ENCODE measurements at regions not wholly inside any gene's neighbourhood (a gene's known extent, or its start where the extent isn't known, plus 50 kb on each side); places are given as distances from the start of the nearest gene placed in this dataset.
"Not testable (repeated sequence)": the region's sequence is repeated elsewhere in the genome, so short reads cannot be mapped to it uniquely, and the experiment has no call there.

GRCh38 chr4:114137984-114138383 lies 158.5 kb upstream of the ARSJ start:
- Histone ChIP-seq H3K9me3 (ENCODE audit: low read length) (no peaks in the 10 kb centered on the region), H3K79me2 (ENCODE audit: insufficient read depth, low read depth, low read length) (no peaks in the 10 kb centered on the region), H3K4me1 (ENCODE audit: insufficient read depth, low read length, poor library complexity, severe bottlenecking) (no peaks in the 10 kb centered on the region), H3K4me3 (ENCODE audit: low read depth, low read length, poor library complexity, severe bottlenecking) (no peak overlapping the region), H3K4me2 (ENCODE audit: low read length) (no peak overlapping the region), H4K20me1 (ENCODE audit: insufficient read depth, low read length) (no peaks in the 10 kb centered on the region), H3K36me3 (ENCODE audit: insufficient read depth, low read length) (no peaks in the 10 kb centered on the region), H2AFZ (ENCODE audit: low read length) (no peak overlapping the region), H3K27ac (ENCODE audit: low read depth, low read length, poor library complexity, severe bottlenecking) (no peak overlapping the region), H3K9me2 (ENCODE audit: insufficient read depth, low read length) (no peaks in the 10 kb centered on the region)
- ChIA-PET CTCF (ENCODE audit: unreplicated experiment) (no interaction called here), POLR2A (interaction anchor here (0.6 to 1.6 kb wide), 3 partner anchors 17 to 311 kb away, joined by 3 to 4 read pairs (median 4); no protein-coding TSS in a partner anchor)
- BruUV-seq (replicated peaks), result no TSS peak
- TF ChIP-seq EZH2phosphoT487 (IDR thresholded peaks at IDR 0.05; ENCODE audit: borderline replicate concordance, low read depth, low read length), result no peak
- TF ChIP-seq, protein P1, sequence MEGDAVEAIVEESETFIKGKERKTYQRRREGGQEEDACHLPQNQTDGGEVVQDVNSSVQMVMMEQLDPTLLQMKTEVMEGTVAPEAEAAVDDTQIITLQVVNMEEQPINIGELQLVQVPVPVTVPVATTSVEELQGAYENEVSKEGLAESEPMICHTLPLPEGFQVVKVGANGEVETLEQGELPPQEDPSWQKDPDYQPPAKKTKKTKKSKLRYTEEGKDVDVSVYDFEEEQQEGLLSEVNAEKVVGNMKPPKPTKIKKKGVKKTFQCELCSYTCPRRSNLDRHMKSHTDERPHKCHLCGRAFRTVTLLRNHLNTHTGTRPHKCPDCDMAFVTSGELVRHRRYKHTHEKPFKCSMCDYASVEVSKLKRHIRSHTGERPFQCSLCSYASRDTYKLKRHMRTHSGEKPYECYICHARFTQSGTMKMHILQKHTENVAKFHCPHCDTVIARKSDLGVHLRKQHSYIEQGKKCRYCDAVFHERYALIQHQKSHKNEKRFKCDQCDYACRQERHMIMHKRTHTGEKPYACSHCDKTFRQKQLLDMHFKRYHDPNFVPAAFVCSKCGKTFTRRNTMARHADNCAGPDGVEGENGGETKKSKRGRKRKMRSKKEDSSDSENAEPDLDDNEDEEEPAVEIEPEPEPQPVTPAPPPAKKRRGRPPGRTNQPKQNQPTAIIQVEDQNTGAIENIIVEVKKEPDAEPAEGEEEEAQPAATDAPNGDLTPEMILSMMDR (conservative IDR thresholded peaks at IDR 0.05; ENCODE audit: low read length), result no peak
- DNase-seq (ENCODE audit: low spot score), result no peak
- intact Hi-C loops (cut with micrococcal nuclease; ENCODE audit: unreplicated experiment), result no loop called here

DNA sequence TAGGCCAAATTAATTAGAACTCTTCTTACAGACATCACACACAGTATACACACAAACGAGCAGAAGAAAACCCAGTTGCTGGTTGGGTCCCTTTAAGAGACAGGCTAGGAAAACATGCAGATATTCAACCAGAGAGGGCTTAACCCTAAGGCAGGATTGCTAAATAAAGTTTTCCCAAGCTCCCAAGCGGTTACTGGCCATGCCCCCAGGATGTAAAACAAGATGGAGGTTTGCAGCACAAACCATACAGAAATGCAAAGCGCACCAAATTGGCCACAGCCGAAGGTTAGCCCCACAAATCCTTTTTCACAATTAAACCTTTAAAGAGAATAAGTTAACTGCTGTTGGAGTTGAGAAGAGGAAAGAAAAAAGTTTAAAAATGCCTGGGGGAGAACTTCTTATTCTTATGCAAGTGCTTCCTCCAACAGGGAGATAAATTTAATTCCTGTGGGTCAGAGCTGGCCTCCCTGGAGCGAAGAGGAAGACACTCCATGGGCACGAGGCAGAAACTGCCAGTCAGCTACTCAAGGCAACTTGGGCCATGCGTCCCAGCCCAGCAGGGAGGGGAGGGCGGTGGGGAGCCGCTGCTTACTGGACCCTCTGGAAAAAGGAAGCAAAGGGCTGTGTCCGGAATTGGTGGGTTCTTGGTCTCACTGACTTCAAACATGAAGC lies 167.6 kb upstream of the ARSJ start:
- Histone ChIP-seq H3K4me3 (ENCODE audit: low read depth, low read length, poor library complexity, severe bottlenecking) (no peak overlapping the region), H3K4me1 (ENCODE audit: insufficient read depth, low read length, poor library complexity, severe bottlenecking) (no peaks in the 10 kb centered on the region), H3K27ac (ENCODE audit: low read depth, low read length, poor library complexity, severe bottlenecking) (no peak overlapping the region), H3K4me2 (ENCODE audit: low read length) (no peak overlapping the region), H3K9me3 (ENCODE audit: low read length) (no peaks in the 10 kb centered on the region), H3K9me2 (ENCODE audit: insufficient read depth, low read length) (no peaks in the 10 kb centered on the region), H4K20me1 (ENCODE audit: insufficient read depth, low read length) (no peaks in the 10 kb centered on the region), H3K36me3 (ENCODE audit: insufficient read depth, low read length) (no peaks in the 10 kb centered on the region), H2AFZ (ENCODE audit: low read length) (no peak overlapping the region), H3K79me2 (ENCODE audit: insufficient read depth, low read depth, low read length) (no peaks in the 10 kb centered on the region)
- intact Hi-C loops (cut with micrococcal nuclease; ENCODE audit: unreplicated experiment), result no loop called here
- TF ChIP-seq, protein P1 (conservative IDR thresholded peaks at IDR 0.05; ENCODE audit: low read length), result no peak
- no peak for TF ChIP-seq EZH2phosphoT487 (IDR thresholded peaks at IDR 0.05; ENCODE audit: borderline replicate concordance, low read depth, low read length)
- no peak for DNase-seq (ENCODE audit: low spot score)
- ChIA-PET POLR2A (no interaction called here), CTCF (ENCODE audit: unreplicated experiment) (no interaction called here)
- BruUV-seq (replicated peaks), result no TSS peak

DNA sequence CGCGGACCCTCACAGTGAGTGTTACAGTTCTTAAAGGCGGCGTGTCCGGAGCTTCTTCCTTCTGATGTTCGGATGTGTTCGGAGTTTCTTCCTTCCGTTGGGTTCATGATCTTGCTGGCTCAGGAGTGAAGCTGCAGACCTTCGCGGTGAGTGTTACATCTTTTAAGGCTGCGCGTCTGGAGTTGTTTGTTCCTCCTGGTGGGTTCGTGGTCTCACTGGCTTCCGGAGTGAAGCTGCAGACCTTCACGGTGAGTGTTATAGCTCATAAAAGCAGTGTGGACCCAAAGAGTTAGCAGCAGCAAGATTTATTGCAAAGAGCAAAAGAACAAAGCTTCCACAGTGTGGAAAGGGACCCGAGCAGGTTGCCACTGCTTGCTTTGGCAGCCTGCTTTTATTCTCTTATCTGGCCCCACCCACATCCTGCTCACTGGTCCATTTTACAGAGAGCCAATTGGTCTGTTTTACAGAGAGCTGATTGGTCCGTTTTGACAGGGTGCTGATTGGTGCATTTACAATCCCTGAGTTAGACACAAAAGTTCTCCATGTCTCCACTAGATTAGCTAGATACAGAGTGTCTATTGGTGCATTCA lies 168.3 kb upstream of the ARSJ start:
- H2AFZ ChIP-seq (ENCODE audit: low read length); DNase-seq (ENCODE audit: low spot score); H3K9me2 ChIP-seq (ENCODE audit: insufficient read depth, low read length); H3K36me3 ChIP-seq (ENCODE audit: insufficient read depth, low read length); H3K4me3 ChIP-seq (ENCODE audit: low read depth, low read length, poor library complexity, severe bottlenecking); H3K9me3 ChIP-seq (ENCODE audit: low read length); H4K20me1 ChIP-seq (ENCODE audit: insufficient read depth, low read length); H3K4me2 ChIP-seq (ENCODE audit: low read length); BruUV-seq (replicated peaks); H3K79me2 ChIP-seq (ENCODE audit: insufficient read depth, low read depth, low read length); H3K27ac ChIP-seq (ENCODE audit: low read depth, low read length, poor library complexity, severe bottlenecking); intact Hi-C loops (cut with micrococcal nuclease; ENCODE audit: unreplicated experiment); H3K4me1 ChIP-seq (ENCODE audit: insufficient read depth, low read length, poor library complexity, severe bottlenecking); CTCF ChIA-PET (ENCODE audit: unreplicated experiment): not testable (repeated sequence)
- POLR2A ChIA-PET, result interaction anchor here (0.6 kb wide), 1 partner anchor 848 kb away, joined by 6 read pairs; no protein-coding TSS in a partner anchor

DNA sequence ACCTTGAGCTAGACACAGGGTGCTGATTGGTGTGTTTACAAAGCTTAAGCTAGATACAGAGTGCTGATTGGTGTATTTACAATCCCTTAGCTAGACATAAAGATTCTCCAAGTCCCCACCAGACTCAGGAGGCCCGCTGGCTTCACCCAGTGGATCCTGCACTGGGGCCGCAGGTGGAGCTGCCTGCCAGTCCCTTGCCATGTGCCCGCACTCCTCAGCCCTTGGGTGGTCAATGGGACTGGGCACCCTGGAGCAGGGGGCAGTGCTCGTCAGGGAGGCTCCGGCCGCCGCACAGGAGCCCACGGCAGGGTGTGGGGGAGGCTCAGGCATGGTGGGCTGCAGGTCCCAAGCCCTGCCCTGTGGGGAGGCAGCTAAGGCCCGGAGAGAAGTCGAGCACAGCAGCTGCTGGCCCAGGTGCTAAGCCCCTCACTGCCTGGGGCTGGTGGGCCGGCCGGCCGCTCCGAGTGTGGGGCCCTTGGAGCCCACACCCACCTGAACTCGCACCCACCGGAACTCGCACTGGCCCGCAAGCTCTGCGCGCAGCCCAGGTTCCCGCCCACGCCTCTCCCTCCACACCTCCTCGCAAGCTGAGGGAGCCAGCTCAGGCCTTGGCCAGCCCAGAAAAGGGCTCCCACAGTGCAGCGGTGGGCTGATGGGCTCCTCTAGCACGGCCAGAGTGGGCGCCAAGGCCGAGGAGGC lies 169.1 kb upstream of the ARSJ start:
- CTCF ChIA-PET (ENCODE audit: unreplicated experiment); H3K79me2 ChIP-seq (ENCODE audit: insufficient read depth, low read depth, low read length); DNase-seq (ENCODE audit: low spot score); H3K4me1 ChIP-seq (ENCODE audit: insufficient read depth, low read length, poor library complexity, severe bottlenecking); H3K27ac ChIP-seq (ENCODE audit: low read depth, low read length, poor library complexity, severe bottlenecking); H4K20me1 ChIP-seq (ENCODE audit: insufficient read depth, low read length); H2AFZ ChIP-seq (ENCODE audit: low read length); BruUV-seq (replicated peaks); H3K9me3 ChIP-seq (ENCODE audit: low read length); H3K4me2 ChIP-seq (ENCODE audit: low read length); intact Hi-C loops (cut with micrococcal nuclease; ENCODE audit: unreplicated experiment); H3K4me3 ChIP-seq (ENCODE audit: low read depth, low read length, poor library complexity, severe bottlenecking); H3K36me3 ChIP-seq (ENCODE audit: insufficient read depth, low read length); H3K9me2 ChIP-seq (ENCODE audit: insufficient read depth, low read length): not testable (repeated sequence)
- POLR2A ChIA-PET, result interaction anchor here (0.6 kb wide), 1 partner anchor 849 kb away, joined by 6 read pairs; no protein-coding TSS in a partner anchor

Measured in OCI-LY7 (cell line).